ENCODE measurements at regions not wholly inside any gene's neighbourhood (a gene's known extent, or its start where the extent isn't known, plus 50 kb on each side); places are given as distances from the start of the nearest gene placed in this dataset.
"Not testable (repeated sequence)": the region's sequence is repeated elsewhere in the genome, so short reads cannot be mapped to it uniquely, and the experiment has no call there.

DNA sequence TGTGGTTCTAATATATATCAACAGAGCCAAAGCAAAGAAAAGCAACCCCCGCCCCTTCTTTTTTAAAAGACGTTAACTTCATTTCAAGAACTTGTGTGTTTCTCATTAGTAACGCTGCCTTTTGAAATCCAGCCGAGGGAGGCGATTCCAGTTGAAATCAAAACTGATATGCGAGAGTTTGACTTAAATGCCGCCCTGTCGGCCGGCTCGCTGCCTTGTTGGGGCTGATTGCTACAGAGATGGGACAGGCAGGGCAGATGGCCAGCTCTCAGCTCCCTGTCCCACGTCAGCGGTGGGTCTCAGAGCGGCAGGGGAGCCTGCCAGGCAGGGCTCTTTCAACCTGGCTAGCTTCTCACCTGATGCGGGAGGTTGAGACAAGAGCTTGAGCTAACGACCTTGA, 51.9 kb upstream of the ALX4 start:
- DNase-seq: no peak

DNA sequence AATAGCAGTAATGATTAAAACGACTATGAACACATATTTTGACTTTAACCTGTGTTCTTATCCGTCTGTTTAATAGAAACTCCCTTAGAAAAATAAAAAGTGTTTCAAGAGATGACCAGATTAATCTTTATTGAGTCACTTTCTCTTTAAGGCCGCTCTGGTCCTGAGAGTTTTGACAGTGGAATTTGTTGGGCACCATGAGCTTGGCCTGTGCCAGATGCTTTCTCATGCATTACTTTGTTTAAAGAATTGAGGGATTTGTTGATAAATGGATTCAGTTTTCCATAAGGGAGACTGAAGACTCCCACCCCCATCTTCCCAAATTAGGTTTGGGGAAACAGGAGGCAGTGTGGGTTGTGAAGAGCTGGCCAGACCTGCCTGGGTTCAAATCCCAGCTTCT, 53.2 kb upstream of the ALX4 start:
- DNase-seq: no peak

DNA sequence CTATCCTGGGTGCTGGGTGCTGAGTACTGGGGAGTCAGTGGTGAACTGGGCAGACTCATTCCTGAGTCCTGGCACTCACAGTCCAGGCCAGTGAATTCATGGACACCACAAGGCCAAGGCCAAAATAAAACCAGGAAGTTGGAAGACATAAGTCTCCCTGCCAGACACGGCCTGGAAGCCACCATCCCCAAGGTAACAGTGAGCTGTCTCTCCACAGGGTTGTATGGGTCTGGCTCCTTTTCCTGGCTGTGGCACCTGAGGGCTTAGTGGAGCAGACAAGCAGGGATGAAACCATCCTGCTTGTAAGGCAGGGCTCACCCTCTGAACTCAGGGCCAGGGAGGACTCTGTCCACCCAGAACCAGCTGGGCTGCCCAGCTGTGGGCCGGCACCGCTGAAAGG, 54.7 kb upstream of the ALX4 start:
- no peak for DNase-seq

DNA sequence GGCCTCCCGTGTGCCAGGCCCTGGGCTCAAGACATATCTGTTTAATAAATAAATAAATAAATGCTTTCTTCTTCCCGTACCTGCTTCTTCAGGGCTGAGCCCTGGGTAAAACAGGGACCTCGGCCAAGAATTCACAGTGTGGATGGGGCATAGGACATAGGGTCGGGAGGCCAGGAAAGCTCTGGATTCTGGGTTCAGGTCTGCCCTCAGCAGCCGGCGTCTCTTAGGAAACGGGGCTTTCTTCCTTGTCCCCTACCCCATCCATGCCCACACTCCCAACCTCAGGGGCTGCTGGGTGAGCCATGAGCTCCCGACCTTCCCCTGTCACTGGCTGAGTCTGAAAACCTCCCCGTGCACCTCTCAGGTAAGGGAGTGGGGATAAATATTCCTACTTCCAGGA, 55.7 kb upstream of the ALX4 start:
- no peak for DNase-seq

DNA sequence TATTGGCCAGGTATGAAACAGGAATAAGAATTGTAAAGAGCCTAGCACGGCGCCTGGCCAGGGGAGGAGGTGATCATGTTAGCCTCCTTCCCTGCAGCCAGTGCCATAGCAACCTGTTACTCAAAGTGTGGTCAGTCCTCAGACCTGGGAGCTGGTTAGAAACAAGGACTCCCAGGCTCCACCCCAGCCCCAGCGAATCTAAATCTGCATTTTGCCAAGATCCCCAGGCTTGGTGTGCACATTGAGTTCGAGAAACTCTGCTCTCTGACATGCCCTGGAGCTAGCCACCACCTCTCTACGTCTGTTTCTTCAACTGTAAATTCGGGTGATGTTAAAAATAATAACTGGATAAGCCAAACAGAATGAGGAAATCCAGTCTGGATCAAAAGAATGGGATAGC, 56.1 kb upstream of the ALX4 start:
- no peak for DNase-seq

DNA sequence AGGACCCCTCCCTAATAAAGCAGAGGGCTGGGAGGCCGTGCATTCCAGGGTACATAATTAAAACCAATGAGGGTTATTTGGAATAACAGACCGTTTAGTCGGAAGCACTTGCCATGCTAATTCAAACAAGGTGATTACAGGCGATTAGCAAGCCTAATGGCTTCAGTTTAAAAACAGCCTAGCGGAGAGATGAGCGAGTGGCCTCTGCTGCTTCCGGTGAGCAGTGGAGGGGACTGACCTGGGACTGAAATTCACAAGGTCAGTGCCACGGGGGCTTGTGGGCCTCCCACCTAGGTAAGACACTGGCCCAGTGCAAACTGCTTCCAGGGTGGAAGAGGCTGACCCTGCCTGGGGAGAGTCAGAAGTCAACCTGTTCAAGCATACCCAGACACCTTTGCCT, 56.8 kb upstream of the ALX4 start:
- no peak for DNase-seq

DNA sequence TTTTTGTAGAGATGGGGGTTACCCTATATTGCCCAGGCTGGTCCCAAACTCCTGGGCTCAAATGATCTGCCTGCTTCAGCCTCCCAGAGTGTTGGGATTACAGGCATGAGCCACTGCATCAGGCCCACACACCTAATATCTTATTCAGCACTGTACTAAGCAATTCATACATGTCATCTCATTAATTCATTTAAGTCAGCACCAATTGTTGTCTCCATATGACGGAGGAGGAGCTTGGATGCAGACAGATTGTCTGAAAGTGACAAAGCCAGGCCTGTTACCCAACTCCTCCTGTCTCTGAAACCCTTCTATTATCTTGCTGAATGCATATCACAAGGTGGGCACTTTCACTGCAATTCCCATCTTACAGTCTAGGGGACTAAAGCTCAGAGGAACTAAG, 57.5 kb upstream of the ALX4 start:
- DNase-seq: no peak

DNA sequence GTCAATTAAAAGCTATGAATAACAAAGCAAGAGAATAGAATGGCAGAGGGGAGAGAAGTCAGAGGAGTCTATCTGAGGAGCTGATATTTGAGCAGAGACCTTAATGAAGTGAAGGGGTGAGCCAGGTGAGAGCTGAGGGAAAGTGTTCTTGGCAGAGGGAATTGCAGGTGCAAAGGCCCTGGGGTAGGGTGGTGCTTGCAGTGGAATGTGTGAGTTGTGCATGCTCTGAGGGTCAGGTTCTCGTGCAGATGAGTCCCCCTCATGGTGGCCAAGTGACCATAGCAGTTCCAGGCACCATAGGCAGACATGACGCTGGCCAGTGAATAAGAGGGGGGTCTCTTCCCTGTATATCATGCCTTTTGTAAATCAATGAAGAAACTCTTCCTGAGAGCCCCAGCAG, 58.9 kb upstream of the ALX4 start:
- no peak for DNase-seq

DNA sequence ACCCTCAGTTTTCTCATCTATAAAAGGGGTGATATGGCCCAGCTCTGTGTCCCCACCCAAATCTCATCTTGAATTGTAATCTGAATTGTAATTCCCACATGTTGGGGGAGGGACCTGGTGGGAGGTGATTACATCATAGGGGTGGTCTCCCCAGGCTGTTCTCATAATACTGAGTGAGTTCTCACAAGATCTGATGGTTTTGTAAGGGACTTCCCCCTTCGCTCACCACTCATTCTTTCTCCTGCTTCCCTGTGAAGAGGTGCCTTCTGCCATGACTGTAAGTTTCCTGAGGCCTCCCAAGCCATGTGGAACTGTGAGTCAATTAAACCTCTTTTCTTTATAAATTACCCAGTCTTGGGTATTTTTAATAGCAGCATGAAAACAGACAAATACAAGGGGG, 61.1 kb upstream of the ALX4 start:
- DNase-seq: not testable (repeated sequence)

DNA sequence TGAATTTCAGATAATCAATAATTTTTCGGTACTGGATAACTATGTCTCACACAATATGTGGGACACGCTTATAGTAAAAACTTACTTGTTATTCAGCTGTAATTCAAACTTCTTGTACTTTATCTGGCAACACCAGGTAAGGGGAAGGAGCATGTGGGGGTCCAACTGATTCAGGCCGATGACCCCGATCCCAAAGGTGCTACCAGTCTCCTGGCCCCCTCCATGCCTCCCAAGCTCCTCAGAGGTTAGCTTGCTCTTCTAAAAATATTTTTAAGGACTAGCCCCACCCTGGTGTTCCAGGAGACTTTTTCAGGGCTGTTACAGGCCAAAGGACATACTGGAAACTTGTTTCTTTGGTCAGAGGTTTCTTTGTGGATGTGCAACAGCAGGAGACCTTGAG, 61.8 kb upstream of the ALX4 start:
- DNase-seq: no peak

DNA sequence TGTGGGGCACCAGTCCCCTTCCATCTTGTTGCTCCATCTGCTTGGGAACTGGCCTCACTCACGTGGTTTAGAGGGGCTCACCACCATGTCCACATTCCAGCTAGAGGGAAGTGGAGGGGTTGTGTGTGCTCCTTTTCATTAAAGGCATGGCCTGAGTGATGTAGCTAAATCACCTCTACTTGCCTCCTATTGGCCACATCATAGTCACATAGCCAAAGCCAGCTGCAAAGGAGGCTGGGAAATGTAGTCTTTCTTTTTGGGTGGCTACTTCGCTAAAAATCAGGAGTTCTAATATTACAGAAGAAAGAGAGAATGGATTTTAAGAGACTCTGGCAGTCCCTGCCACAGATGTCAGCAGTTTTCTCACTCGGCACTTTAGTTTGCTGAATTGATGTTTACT, 63.0 kb upstream of the ALX4 start:
- DNase-seq: no peak

DNA sequence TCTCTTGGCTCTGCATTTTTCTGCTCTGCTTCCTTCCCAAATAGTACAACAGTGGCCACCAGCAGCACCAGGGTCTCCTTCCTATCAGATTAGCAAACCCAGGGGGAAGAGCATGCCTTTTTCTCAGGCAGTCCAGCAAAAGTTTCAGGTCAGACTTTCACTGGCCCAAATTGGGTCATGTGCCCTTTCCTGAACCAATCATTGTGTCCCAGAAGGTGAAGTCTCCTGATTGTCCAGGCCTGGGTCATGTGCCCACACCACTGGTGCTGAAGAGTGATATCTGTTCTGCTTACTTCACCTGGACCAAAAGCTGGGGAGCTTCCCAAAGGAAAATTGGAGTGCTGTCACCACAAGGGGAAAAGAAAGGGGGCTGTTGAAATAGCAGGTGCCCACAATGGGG, 64.1 kb upstream of the ALX4 start:
- no peak for DNase-seq

DNA sequence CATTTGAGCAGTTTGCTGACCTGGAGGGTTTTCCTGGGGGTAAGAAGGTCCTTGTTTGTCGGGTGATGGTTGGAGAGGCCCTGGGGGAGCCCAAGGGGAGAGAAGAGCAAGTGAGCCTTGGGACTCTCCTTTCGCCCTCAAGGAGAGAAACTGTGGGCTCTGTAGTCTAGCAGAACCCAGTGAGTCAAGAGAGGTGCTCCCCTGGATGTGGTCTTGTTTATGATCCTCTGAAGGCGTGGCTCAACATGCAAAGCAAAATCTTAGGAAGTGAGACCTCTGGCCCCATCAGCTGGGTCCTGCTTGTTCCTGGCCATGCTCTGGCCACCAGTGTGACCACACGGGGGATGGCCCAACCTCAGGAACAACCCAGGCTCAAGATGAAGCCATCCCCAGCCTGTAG, 66.5 kb upstream of the ALX4 start:
- DNase-seq: no peak

DNA sequence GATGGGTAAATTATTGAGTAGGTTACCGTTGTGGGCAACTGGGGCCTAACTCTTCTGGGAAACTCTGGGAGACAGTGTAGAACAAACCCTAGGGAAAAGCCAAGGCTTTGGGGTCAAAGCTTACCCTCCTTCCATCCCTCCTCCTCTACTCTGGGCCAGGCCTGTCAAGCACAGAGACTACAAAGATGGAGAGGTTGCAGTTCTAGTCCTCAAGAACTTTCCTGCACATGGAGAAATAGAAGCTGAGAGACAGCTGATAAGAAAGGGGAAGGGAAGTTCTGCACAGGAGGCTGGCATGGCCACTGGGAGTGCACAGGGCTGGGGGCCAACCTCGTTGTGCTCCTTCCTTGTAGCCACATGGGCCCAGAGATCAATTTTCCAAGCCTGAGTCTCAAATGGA, 67.2 kb upstream of the ALX4 start:
- DNase-seq: no peak

DNA sequence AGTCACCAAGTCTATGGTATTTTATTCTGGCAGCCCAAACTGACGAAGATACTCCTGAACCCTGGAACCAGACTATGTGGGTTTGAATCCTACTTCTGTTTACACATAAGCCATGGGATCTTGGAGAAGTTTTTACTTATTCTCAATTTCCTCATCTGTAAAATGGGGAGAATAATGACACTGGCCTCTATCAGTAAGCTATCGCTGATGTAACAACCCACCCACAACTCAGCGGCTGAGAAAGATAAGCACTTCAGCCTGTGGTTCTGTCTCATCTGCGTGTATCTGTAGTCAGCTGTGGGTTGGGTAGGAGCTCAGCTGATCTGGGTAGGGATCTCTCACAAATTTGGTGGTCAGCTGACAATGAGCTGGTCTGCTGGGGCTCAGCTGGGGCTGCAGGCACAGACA, 68.0 kb upstream of the ALX4 start:
- DNase-seq: no peak

DNA sequence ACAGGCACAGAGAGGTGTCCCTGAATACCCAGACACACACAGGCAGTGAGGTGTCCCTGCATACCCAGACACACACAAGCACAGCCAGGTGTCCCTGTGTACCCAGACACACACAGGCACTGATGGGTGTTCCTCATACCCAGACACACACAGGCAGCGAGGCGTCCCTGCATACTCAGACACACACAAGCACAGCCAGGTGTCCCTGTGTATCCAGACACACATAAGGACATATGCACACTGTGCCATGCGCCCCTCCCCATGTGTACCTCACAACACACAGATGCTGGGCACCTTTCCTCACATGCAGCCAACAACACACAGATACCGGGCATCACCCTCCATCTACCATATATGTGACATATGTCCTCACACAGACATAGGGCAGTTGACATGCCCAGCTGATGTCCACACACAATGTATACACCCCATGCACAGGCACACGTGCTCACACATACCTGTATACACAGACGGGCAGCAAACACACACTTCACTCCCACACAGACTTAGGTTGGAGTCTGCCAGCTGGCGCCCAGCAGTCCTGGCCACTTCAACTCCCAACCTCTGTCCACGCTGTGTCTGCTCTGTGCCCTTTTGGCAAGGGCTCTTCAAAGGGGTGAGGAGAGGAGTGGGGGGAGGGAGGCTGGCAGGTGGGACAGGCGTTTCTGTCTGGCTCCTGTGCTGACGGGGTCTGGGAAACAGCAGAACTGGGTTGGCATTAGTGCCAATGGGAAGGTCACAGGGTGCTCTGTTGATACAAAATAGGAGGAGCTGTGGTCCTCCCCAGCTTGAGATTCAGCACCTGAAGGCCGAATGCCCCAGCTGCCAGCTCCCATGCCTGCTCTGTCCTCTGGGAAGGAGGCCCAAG, 69.4 kb upstream of the ALX4 start:
- no peak for DNase-seq

DNA sequence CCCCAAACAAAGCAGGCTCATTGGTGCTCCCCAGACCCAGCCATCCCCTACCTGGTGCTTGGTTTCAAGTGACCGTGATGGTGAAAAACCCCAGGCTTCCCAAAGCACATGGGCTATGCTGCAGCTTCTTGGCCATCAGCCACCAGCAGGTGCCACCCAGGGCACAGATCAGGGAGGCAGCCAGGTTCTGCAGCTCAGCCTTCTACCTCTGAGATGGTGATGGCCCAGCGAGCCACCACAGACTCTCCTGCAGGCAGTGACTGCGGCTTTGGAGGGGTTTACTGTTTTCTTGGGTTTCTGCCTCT, 70.0 kb upstream of the ALX4 start:
- no peak for DNase-seq

DNA sequence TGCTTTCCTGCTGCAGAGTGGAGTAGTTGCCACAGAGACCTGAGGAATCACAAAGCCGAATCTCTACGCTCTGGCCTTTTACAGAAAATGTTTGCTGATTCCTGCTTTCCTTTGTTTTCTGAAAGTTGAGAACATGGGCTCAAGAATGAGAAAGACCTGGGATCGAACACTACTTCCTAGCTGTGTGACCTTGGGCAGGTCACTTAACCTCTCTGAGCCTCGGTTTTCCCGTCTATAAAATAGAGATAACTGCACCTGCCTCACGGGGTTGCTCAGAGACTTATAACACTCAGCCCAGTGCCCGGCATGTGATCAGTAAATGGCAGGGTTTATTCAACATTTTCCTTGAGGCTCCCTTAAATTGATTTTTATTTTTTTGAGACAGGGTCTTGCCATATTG, 70.9 kb upstream of the ALX4 start:
- no peak for DNase-seq

DNA sequence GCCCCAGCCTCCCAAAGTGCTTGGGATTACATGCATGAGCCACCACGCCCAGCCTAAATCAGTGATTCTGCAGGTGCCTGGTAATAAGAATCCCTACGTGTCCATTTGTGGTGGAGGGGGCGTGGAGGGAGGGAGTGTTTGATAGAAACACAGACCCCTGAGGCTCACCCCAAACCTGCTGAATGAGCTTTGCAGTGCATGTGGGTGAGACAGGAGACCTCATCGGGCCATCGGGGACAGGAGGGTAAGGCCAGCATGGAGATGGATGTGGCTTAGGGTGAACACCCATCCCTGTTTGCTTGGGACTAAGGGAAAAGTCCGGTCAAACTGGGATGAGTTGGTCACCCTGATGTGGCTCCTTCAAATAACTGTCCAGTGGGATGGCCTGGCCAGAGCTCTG, 71.3 kb upstream of the ALX4 start:
- DNase-seq: no peak

DNA sequence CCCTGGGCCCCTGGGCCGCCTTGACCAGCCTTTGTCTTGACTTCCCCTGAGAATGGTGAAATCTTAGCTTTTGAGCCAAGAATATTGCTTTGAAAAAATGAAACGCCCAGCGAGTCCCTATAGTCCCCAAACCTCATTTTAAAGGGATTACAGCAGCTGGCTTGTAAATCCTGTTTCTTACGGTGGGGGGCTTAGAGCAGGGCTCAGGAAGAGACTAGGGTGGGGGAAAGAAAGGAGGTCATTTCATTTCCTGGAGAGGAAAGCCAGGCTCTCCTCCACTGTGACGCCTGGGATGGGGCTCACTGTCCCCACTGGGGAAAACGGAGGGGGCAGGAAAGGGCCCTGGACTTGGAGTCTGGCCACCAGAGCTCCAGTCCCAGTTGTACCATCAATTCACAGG, 72.2 kb upstream of the ALX4 start:
- DNase-seq: no peak

DNA sequence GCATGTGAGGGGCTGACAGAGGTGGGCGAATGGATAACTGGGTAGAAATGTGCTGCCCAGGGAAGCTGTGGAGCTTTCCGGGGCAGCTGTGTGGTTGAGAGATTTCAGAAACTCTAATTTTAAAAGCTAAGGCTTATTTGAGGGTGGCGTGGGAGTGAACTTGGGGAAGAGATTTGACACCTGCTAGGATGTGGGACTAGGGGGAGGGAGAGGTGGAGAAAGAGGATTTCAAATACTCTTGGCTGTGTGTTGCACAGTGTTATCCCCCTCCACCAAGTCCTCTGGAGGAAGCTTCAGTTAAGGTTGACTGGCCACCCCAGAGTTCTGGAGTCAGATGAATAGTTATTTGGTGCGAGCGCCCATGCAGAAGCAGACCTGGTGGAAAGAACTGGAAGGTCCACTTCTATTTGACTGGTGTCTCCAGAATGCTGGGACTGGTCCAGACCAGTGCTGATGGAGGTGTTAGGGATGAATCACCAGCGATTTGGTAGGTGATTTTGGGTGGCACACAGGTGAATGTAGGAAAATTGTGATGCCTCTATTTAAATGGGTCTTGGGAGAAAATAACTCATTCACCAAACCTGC, 72.8 kb upstream of the ALX4 start:
- no peak for DNase-seq

DNA sequence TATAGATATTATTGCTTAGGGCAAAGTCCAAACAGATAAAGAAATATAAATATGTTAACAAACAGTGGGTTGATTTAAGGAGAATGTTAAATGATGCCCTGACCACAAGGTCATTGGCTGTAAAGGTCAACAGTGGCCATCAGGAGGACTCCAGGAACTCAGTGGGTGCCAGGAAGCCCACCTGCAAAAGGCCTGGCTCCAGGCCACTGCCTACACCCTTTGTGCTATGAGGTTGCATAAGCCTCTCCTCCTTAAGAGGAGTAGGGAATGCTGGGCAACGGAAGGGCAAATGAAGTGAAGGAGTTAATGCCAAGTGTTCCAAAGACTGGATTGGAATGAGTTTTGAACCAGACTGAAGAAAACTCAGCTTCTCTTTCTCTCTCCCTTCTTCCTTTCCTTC, 73.3 kb upstream of the ALX4 start:
- DNase-seq: no peak

DNA sequence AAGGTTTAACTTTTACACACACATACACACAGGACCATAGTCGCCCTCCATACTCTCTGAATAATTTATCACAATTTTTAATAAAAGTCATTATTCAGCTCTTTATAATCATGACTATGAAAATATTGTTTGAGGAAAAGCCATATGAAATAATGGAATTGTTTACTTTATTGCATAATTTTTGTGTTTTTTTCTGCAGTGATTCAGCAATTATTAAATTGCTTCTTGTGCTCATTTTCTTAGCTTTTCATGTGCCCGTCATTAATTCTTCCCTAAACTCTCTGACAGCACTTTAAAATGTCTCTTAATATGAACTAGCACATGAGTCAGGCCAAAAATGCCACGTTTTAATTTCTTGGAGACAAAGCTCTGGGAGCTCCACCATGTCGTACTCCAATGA, 77.5 kb upstream of the ALX4 start:
- DNase-seq: no peak

DNA sequence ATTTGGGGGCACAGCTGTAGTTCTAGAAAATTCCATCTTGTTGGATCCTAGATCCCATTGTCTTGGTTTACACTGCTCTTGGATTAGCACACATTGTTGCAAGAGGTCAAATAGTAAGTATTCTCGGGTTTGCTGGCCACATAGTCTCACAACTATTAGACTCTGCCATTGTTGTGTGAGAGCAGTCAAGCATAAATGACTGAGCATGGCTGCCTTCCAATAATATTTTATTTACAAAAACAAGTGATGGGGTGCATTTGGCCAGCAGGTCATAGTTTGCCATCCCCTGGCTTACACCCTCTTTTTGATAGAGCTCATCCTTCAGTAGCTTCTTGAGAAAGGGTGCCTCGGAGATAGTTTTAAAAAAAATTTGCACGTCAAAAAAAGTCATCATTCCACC, 77.9 kb upstream of the ALX4 start:
- DNase-seq: no peak
